Panc1 (cell line): ENCODE measurements at regions not wholly inside any gene's neighbourhood (a gene's known extent, or its start where the extent isn't known, plus 50 kb on each side); places are given as distances from the start of the nearest gene placed in this dataset.

ENCODE experiments used
- ATAC-seq: fragments of 200-7000 bp; cut with Tn5 transposase; 2 replicates; pipeline ENCODE4 v1.9.1; 2020; ENCODE audit warnings: mild to moderate bottlenecking, moderate library complexity
- BruUV-seq: library from RNA; stranded (reverse); fragments of 400-500 nt; replicated peaks from 2 replicates; lab custom pipeline; 2021; lab: Mats Ljungman, UMichigan
- CTCF ChIA-PET: fragments of 300-600 bp; sonication (Branson Sonifier 250); formaldehyde crosslinking; loops from one replicate; lab custom pipeline; 2022; ENCODE audit warnings: antibody characterized with exemption; lab: Charles Lee
- POLR2A ChIA-PET: fragments of 300-600 bp; sonication (Branson Sonifier 250); formaldehyde crosslinking; loops from one replicate; lab custom pipeline; 2022; ENCODE audit warnings: antibody characterized with exemption; lab: Charles Lee
- DNase-seq: peaks from one replicate; pipeline ENCODE4 v3.0.0-alpha.2; 2010; ENCODE audit warnings: low read depth, low spot score
- H3K27ac ChIP-seq: 2 replicates; pipeline ENCODE4 v1.5.1; 2011; ENCODE audit warnings: mild to moderate bottlenecking, low read length, inconsistent platforms
- H3K27me3 ChIP-seq: fragments of 200-500 bp; sonication (Bioruptor generic); 2 replicates; pipeline ENCODE4 v1.6.0; 2014; ENCODE audit warnings: low read length, inconsistent platforms; ENCODE audit not compliant: control insufficient read depth, insufficient read depth
- H3K36me3 ChIP-seq: fragments of 200-500 bp; sonication (Bioruptor generic); 2 replicates; pipeline ENCODE4 v1.5.1; 2014; ENCODE audit warnings: inconsistent platforms, mild to moderate bottlenecking, low read length, moderate library complexity; ENCODE audit not compliant: control insufficient read depth, insufficient read depth
- H3K4me1 ChIP-seq: 2 replicates; pipeline ENCODE4 v1.5.1; 2011; ENCODE audit warnings: inconsistent platforms, mild to moderate bottlenecking, low read length, moderate library complexity; ENCODE audit not compliant: control insufficient read depth, insufficient read depth
- H3K4me3 ChIP-seq, 2 experiments: 2 replicates each; pipeline ENCODE4 v1.5.1; 2011 to 2012; ENCODE audit warnings: low read depth in 2 of 2, low read length in 2 of 2, mild to moderate bottlenecking in 2 of 2, inconsistent platforms in 1 of 2, moderate library complexity in 1 of 2
- H3K9me3 ChIP-seq: fragments of 200-500 bp; sonication (Bioruptor generic); 2 replicates; pipeline ENCODE4 v1.5.1; 2014; ENCODE audit warnings: low read depth, mild to moderate bottlenecking, inconsistent platforms, low read length, moderate library complexity; ENCODE audit not compliant: control insufficient read depth, insufficient read depth
- POLR2AphosphoS5 ChIP-seq: IDR thresholded peaks from 2 replicates; pipeline ENCODE4 v1.6.1; 2012; ENCODE audit warnings: mild to moderate bottlenecking, low read depth, low read length, moderate library complexity
- SIN3A ChIP-seq: IDR thresholded peaks from 2 replicates; pipeline ENCODE4 v1.6.1; 2012; ENCODE audit warnings: low read depth, mild to moderate bottlenecking, low read length, moderate library complexity, borderline replicate concordance; ENCODE audit not compliant: insufficient read depth
- TCF7L2 ChIP-seq: IDR thresholded peaks from 2 replicates; pipeline ENCODE4 v1.6.1; 2011; ENCODE audit warnings: mild to moderate bottlenecking, low read depth, low read length, inconsistent platforms
- in situ Hi-C: cut with HindIII; loops from 2 replicates; pipeline ENCODE4 v1.10.0; 2016; ENCODE audit warnings: low sequenced_read_pairs, low pct_unique_long_range_greater_than_20kb
- intact Hi-C: fragments of 100-400 bp; cut with micrococcal nuclease; formaldehyde crosslinking; loops from one replicate; pipeline ENCODE4 v1.10.0; 2022; ENCODE audit not compliant: unreplicated experiment
- TF ChIP-seq, protein P1 (sequence below): fragments of 450-650 bp; IDR thresholded peaks from 2 replicates; pipeline ENCODE4 v1.5.1; 2017; ENCODE audit warnings: mild to moderate bottlenecking
- TF ChIP-seq, protein P2 (sequence below), 2 experiments: IDR thresholded peaks; 2 replicates each; pipeline ENCODE4 v1.6.1; 2011 to 2012; ENCODE audit warnings: low read depth in 2 of 2, control low read depth in 1 of 2, low read length in 1 of 2, mild to moderate bottlenecking in 1 of 2, moderate library complexity in 1 of 2; ENCODE audit not compliant: insufficient read depth in 1 of 2

DNA sequence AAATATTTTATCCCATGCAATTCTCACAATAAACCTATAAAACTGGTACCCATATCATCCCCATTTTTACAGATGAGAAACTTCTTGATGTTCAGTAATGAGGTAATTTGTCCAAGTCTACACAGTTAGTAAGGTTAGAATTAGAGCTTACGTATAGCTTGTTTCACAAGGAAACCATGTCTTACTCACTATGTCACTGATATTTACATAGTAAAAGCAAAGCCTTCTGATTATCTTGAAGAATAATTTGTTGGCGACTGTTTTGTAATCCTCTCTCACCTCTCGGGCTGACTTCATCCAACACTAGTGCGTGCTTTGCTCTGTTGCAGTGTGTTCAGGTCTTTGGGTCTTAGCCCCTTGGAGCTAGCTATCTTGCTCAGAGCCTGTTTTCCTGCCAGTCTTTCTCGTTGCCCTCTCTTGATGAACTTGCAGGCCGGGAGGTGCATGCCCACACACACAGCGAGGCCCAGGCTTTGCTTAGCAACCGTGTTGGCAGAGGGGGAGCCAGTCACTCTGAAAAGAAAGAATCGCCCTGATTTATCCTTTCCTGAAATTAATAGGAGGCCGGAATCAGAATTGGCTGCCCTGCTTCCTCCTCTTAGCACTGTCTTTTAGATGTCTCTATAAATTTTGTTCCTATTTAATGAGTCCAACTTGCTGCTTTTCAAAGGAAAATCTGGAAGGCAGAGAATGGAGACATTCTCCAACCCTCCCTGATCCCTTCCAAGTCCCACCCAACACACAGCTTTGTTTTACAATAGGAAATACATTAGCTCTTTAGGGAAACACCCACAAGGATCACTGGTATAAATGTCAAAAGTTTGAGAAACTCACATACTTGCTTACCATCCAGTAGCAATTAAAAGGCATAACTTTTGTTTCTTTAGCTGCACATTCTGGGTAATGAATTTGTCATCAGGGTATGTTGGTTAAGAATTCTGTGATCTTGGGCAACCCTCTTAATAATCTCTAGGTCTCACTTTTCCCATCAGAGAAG lies 97.6 kb upstream of the SEC11C start:
- no peaks in the 10 kb centered on the region for H3K4me1 ChIP-seq
- ATAC-seq (no peak), DNase-seq (no peak)
- no peak overlapping the region for H3K4me3 ChIP-seq
- POLR2A ChIA-PET, result interaction anchor here (0.5 kb wide), 1 partner anchor 206 kb away, joined by 4 read pairs; no protein-coding TSS in a partner anchor
- no peaks in the 10 kb centered on the region for H3K36me3 ChIP-seq
- in situ Hi-C loops (no loop called here), intact Hi-C loops (no loop called here)
- TF ChIP-seq POLR2AphosphoS5, result no peak
- TF ChIP-seq, protein P1, sequence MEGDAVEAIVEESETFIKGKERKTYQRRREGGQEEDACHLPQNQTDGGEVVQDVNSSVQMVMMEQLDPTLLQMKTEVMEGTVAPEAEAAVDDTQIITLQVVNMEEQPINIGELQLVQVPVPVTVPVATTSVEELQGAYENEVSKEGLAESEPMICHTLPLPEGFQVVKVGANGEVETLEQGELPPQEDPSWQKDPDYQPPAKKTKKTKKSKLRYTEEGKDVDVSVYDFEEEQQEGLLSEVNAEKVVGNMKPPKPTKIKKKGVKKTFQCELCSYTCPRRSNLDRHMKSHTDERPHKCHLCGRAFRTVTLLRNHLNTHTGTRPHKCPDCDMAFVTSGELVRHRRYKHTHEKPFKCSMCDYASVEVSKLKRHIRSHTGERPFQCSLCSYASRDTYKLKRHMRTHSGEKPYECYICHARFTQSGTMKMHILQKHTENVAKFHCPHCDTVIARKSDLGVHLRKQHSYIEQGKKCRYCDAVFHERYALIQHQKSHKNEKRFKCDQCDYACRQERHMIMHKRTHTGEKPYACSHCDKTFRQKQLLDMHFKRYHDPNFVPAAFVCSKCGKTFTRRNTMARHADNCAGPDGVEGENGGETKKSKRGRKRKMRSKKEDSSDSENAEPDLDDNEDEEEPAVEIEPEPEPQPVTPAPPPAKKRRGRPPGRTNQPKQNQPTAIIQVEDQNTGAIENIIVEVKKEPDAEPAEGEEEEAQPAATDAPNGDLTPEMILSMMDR, result no peak
- no TSS peak for BruUV-seq
- no peak overlapping the region for H3K27ac ChIP-seq
- CTCF ChIA-PET, result no interaction called here
- no peaks in the 10 kb centered on the region for H3K9me3 ChIP-seq
- H3K27me3 ChIP-seq, result no peaks in the 10 kb centered on the region

DNA sequence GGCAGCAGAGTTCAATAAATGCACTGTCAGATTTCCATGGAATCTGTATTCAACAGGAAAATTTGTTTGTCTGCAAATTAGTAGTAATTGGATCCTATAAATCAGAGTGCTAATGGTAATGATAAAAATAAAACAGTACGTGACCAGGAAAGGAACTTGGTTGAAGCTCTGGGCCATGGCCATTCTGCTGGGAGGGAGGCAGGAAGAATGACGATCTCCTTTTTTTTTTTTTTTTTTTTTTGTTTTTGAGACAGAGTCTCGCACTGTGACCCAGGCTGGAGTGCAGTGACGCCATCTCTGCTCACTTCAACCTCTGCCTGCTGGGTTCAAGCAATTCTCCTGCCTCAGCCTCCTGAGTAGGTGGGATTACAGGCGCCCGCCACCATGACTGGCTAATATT lies 94.8 kb upstream of the SEC11C start:
- in situ Hi-C loops (no loop called here), intact Hi-C loops (no loop called here)
- H3K36me3 ChIP-seq, result no peaks in the 10 kb centered on the region
- ATAC-seq, result no peak
- no peak for DNase-seq
- H3K9me3 ChIP-seq, result no peaks in the 10 kb centered on the region
- H3K4me1 ChIP-seq, result no peaks in the 10 kb centered on the region
- H3K27ac ChIP-seq, result no peak overlapping the region
- H3K4me3 ChIP-seq, result no peak overlapping the region
- H3K27me3 ChIP-seq, result no peaks in the 10 kb centered on the region
- no peak for TF ChIP-seq SIN3A
- ChIA-PET POLR2A (interaction anchor here (0.6 to 0.7 kb wide), 2 partner anchors 94 to 677 kb away, joined by 3 to 5 read pairs; no protein-coding TSS in a partner anchor), CTCF (no interaction called here)
- BruUV-seq, result no TSS peak

DNA sequence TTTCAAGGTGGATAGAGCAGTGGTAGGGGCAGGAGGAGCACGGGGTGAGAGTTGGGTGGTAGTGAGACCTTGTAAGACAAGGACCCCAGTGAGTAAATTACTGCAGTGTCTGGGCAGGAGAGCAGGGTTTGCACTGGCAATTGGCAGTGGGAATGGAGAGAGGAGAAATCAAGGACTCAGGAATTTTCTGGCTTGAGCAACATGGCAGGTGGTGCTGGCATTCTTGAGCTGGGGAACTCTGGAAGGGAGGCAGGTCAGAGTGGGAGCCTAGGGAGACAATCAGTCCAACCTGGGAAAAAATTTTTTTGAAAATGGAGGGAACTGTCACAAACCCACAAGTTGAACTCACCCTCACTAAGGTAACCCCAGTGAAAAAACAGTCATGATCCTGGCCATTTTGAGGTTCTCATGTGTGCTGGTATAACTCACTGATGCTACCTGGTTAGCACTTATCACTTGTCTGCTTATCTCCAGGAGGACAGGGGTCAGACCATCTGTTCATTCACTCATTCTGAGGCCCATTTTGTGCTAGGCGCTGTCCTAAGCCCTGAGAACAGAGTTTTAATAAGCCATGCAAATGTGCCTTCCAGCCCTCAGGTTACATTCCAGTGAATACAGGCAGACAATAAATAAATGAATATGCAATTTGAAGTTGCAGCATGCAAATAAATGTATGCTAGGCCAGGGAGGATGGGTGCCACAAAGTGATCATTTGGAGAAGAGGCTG lies 92.2 kb upstream of the SEC11C start:
- H3K4me3 ChIP-seq, result no peak overlapping the region
- H3K36me3 ChIP-seq, result no peaks in the 10 kb centered on the region
- no peaks in the 10 kb centered on the region for H3K9me3 ChIP-seq
- 0 out of 2 replicates have a peak, but pooled peaks cover 3% of the 10 kb centered on the region for H3K4me1 ChIP-seq
- peak overlapping the region; percentile 29; the same call in 1 of the 2 replicates for H3K27ac ChIP-seq
- no peak for ATAC-seq
- in situ Hi-C loops (no loop called here), intact Hi-C loops (no loop called here)
- H3K27me3 ChIP-seq, result no peaks in the 10 kb centered on the region
- CTCF ChIA-PET, result no interaction called here
- no TSS peak for BruUV-seq
- POLR2A ChIA-PET, result no interaction called here
- no peak for DNase-seq
- TF ChIP-seq POLR2AphosphoS5, result no peak
- no peak for TF ChIP-seq SIN3A
- TF ChIP-seq, protein P2, sequence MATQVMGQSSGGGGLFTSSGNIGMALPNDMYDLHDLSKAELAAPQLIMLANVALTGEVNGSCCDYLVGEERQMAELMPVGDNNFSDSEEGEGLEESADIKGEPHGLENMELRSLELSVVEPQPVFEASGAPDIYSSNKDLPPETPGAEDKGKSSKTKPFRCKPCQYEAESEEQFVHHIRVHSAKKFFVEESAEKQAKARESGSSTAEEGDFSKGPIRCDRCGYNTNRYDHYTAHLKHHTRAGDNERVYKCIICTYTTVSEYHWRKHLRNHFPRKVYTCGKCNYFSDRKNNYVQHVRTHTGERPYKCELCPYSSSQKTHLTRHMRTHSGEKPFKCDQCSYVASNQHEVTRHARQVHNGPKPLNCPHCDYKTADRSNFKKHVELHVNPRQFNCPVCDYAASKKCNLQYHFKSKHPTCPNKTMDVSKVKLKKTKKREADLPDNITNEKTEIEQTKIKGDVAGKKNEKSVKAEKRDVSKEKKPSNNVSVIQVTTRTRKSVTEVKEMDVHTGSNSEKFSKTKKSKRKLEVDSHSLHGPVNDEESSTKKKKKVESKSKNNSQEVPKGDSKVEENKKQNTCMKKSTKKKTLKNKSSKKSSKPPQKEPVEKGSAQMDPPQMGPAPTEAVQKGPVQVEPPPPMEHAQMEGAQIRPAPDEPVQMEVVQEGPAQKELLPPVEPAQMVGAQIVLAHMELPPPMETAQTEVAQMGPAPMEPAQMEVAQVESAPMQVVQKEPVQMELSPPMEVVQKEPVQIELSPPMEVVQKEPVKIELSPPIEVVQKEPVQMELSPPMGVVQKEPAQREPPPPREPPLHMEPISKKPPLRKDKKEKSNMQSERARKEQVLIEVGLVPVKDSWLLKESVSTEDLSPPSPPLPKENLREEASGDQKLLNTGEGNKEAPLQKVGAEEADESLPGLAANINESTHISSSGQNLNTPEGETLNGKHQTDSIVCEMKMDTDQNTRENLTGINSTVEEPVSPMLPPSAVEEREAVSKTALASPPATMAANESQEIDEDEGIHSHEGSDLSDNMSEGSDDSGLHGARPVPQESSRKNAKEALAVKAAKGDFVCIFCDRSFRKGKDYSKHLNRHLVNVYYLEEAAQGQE (IDR thresholded peaks at IDR 0.05; ENCODE audit: insufficient read depth in 1 of 2, low read depth in 2 of 2, low read length in 1 of 2), result no peak
- TF ChIP-seq TCF7L2, result no peak
- TF ChIP-seq, protein P1, result no peak
